SK-N-SH treated with all-trans-retinoic acid at 6 μM for 48 hours (cell line): ENCODE measurements at regions not wholly inside any gene's neighbourhood (a gene's known extent, or its start where the extent isn't known, plus 50 kb on each side); places are given as distances from the start of the nearest gene placed in this dataset.

Source experiments
- ATAC-seq: fragments of 200-7000 bp; cut with Tn5 transposase; 3 replicates; pipeline ENCODE4 v1.9.1; 2020; ENCODE audit warnings: mild to moderate bottlenecking, moderate library complexity
- ARNTL ChIP-seq: fragments of 450-650 bp; formaldehyde crosslinking; IDR thresholded peaks from 2 replicates; pipeline ENCODE4 v1.5.0; 2020; ENCODE audit warnings: low read depth, mild to moderate bottlenecking, moderate library complexity, borderline replicate concordance
- BACH2 ChIP-seq: fragments of 250-450 bp; sonication (Bioruptor Pico); IDR thresholded peaks from 2 replicates; pipeline ENCODE4 v1.9.0; 2021; ENCODE audit warnings: mild to moderate bottlenecking, borderline replicate concordance
- CSDC2 ChIP-seq: fragments of 250-450 bp; sonication (Bioruptor Pico); IDR thresholded peaks from 2 replicates; pipeline ENCODE4 v1.5.0; 2020; ENCODE audit warnings: mild to moderate bottlenecking, moderate library complexity
- CSRNP3 ChIP-seq: fragments of 250-450 bp; sonication (Bioruptor Pico); IDR thresholded peaks from 2 replicates; pipeline ENCODE4 v1.5.1; 2021; ENCODE audit warnings: mild to moderate bottlenecking, moderate library complexity
- ESRRG ChIP-seq: fragments of 250-450 bp; sonication (Bioruptor Pico); IDR thresholded peaks from 2 replicates; pipeline ENCODE4 v1.6.1; 2021; ENCODE audit warnings: mild to moderate bottlenecking
- GLIS3 ChIP-seq: fragments of 250-450 bp; sonication (Bioruptor Pico); IDR thresholded peaks from 2 replicates; pipeline ENCODE4 v1.5.0; 2020; ENCODE audit warnings: mild to moderate bottlenecking, moderate library complexity
- OSR1 ChIP-seq: fragments of 250-450 bp; sonication (Bioruptor Pico); IDR thresholded peaks from 2 replicates; pipeline ENCODE4 v1.8.0; 2022; ENCODE audit warnings: moderate library complexity, mild to moderate bottlenecking, inconsistent platforms
- PATZ1 ChIP-seq: fragments of 250-450 bp; sonication (Bioruptor Pico); IDR thresholded peaks from 2 replicates; pipeline ENCODE4 v1.8.0; 2020; ENCODE audit warnings: mild to moderate bottlenecking, moderate library complexity, borderline replicate concordance
- PPARA ChIP-seq: fragments of 250-450 bp; sonication (Bioruptor Pico); IDR thresholded peaks from 2 replicates; pipeline ENCODE4 v1.5.0; 2020; ENCODE audit warnings: mild to moderate bottlenecking, borderline replicate concordance
- RARB ChIP-seq: fragments of 250-450 bp; sonication (Bioruptor Pico); IDR thresholded peaks from 2 replicates; pipeline ENCODE4 v1.8.0; 2021; ENCODE audit warnings: mild to moderate bottlenecking, moderate library complexity
- SNAI2 ChIP-seq: fragments of 250-450 bp; sonication (Bioruptor Pico); IDR thresholded peaks from 2 replicates; pipeline ENCODE4 v1.5.0; 2020; ENCODE audit warnings: mild to moderate bottlenecking, moderate library complexity
- TCF4 ChIP-seq: fragments of 250-450 bp; sonication (Bioruptor Pico); IDR thresholded peaks from 2 replicates; pipeline ENCODE4 v1.8.0; 2021; ENCODE audit warnings: mild to moderate bottlenecking, moderate library complexity, borderline replicate concordance
- TOX ChIP-seq: fragments of 250-450 bp; sonication (Bioruptor Pico); IDR thresholded peaks from 2 replicates; pipeline ENCODE4 v1.8.0; 2021; ENCODE audit warnings: mild to moderate bottlenecking, moderate library complexity, borderline replicate concordance
- TSHZ2 ChIP-seq: fragments of 250-450 bp; sonication (Bioruptor Pico); IDR thresholded peaks from 2 replicates; pipeline ENCODE4 v1.5.0; 2020; ENCODE audit warnings: mild to moderate bottlenecking, moderate library complexity
- ZC3H10 ChIP-seq: fragments of 250-450 bp; sonication (Bioruptor Pico); IDR thresholded peaks from 2 replicates; pipeline ENCODE4 v1.5.1; 2021; ENCODE audit warnings: mild to moderate bottlenecking, moderate library complexity
- ZFP3 ChIP-seq: fragments of 250-450 bp; sonication (Bioruptor Pico); IDR thresholded peaks from 2 replicates; pipeline ENCODE4 v1.5.0; 2020; ENCODE audit warnings: mild to moderate bottlenecking, moderate library complexity
- ZFP30 ChIP-seq: fragments of 450-650 bp; formaldehyde crosslinking; IDR thresholded peaks from 2 replicates; pipeline ENCODE4 v1.5.0; 2022; ENCODE audit warnings: mild to moderate bottlenecking, moderate library complexity
- ZNF565 ChIP-seq: fragments of 450-650 bp; formaldehyde crosslinking; conservative IDR thresholded peaks from 2 replicates; pipeline ENCODE4 v1.5.0; 2020; ENCODE audit warnings: low read depth, mild to moderate bottlenecking, moderate library complexity
- ZNF70 ChIP-seq: fragments of 450-650 bp; formaldehyde crosslinking; IDR thresholded peaks from 2 replicates; pipeline ENCODE4 v1.5.0; 2020; ENCODE audit warnings: mild to moderate bottlenecking, moderate library complexity
- ZNF8 ChIP-seq: fragments of 450-650 bp; formaldehyde crosslinking; IDR thresholded peaks from 2 replicates; pipeline ENCODE4 v1.5.0; 2020; ENCODE audit warnings: mild to moderate bottlenecking, moderate library complexity
- TF ChIP-seq, protein P1 (sequence below): fragments of 250-450 bp; sonication (Bioruptor Pico); IDR thresholded peaks from 2 replicates; pipeline ENCODE4 v1.8.0; 2021; ENCODE audit warnings: low read depth, mild to moderate bottlenecking, moderate library complexity, borderline replicate concordance
- TF ChIP-seq, protein P2 (sequence below): fragments of 250-450 bp; sonication (Bioruptor Pico); IDR thresholded peaks from 2 replicates; pipeline ENCODE4 v1.5.1; 2020; ENCODE audit warnings: low read depth, mild to moderate bottlenecking, moderate library complexity

DNA sequence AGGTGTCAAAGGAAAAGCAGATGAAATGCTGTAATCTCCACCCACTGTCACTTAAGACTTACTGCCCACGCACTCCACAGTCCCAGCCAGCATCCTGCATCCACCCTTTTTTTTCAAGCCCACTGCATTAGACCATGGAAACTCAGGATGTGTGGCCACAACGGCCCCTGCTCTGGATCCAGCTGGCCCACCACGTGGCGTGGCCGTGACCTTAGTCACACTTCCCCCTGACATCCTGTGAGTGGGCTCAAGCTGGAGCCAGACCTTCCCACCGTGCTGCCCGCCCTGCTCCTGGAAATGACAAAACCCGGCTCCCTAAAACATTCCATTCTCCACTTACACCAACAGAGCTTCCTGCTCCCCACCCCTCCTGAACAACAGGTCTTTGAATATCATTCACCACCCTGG is 588.3 kb upstream of the DIPK2B start (continued):
- TF ChIP-seq, protein P1, sequence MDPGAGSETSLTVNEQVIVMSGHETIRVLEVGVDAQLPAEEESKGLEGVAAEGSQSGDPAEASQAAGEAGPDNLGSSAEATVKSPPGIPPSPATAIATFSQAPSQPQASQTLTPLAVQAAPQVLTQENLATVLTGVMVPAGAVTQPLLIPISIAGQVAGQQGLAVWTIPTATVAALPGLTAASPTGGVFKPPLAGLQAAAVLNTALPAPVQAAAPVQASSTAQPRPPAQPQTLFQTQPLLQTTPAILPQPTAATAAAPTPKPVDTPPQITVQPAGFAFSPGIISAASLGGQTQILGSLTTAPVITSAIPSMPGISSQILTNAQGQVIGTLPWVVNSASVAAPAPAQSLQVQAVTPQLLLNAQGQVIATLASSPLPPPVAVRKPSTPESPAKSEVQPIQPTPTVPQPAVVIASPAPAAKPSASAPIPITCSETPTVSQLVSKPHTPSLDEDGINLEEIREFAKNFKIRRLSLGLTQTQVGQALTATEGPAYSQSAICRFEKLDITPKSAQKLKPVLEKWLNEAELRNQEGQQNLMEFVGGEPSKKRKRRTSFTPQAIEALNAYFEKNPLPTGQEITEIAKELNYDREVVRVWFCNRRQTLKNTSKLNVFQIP (CRISPR knock-in tag), result no peak
- no peak for TF ChIP-seq ZFP3 (CRISPR knock-in tag)

GRCh38 chrX:45788315-45788714 is 587.6 kb upstream of the DIPK2B start:
- no peak for TF ChIP-seq BACH2 (CRISPR knock-in tag)
- peak; percentile 54 for ATAC-seq

DNA sequence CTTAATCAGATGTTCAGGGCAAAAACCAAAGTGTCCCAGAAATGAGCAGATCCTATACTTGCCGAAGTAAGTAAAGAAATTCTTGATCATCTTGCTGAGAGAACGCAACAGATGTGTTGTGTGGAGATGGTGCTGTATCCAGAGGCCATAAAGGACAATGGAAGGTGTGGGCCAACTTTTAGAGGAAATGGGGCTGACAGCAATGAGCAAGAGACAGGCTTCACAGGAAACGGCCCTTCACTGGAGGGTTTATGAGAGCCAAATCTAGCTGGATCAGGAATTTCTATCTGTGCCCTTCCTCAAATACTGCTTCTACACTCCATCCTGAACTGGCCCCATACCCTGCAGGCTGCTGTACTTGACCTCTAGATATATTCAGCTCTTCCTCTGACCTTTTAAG is 583.9 kb upstream of the DIPK2B start:
- no peak for ATAC-seq
- TF ChIP-seq ZNF565 (CRISPR knock-in tag) (no peak), SNAI2 (CRISPR knock-in tag) (no peak), ZFP30 (CRISPR knock-in tag) (no peak), TCF4 (CRISPR knock-in tag) (no peak), BACH2 (CRISPR knock-in tag) (no peak), ZC3H10 (no peak), PPARA (CRISPR knock-in tag) (no peak), ZNF8 (CRISPR knock-in tag) (no peak)

DNA sequence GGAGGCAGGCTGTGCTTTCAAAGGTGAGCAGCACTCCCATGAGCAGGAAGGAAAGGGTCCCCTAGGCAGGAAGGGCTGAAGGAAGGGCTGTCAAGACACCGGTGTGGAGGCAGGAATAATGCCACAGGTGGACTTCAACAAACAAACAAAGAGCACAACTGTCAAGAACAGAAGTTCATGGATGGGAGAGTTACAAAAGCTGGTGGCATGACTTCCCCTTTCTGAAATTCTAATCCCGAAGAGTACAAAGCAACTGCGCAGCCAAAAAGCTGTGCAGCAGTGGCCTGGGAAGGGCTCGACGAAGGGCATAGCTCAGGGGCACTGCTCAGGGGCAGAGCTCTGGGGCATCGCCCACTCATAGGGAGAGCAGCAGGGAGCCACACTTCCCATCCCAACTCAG is 582.3 kb upstream of the DIPK2B start:
- ATAC-seq, result no peak
- no peak for TF ChIP-seq TCF4 (CRISPR knock-in tag)
- no peak for TF ChIP-seq BACH2 (CRISPR knock-in tag)
- no peak for TF ChIP-seq TSHZ2
- no peak for TF ChIP-seq ZNF565 (CRISPR knock-in tag)
- TF ChIP-seq, all 23 proteins: peak for 0

DNA sequence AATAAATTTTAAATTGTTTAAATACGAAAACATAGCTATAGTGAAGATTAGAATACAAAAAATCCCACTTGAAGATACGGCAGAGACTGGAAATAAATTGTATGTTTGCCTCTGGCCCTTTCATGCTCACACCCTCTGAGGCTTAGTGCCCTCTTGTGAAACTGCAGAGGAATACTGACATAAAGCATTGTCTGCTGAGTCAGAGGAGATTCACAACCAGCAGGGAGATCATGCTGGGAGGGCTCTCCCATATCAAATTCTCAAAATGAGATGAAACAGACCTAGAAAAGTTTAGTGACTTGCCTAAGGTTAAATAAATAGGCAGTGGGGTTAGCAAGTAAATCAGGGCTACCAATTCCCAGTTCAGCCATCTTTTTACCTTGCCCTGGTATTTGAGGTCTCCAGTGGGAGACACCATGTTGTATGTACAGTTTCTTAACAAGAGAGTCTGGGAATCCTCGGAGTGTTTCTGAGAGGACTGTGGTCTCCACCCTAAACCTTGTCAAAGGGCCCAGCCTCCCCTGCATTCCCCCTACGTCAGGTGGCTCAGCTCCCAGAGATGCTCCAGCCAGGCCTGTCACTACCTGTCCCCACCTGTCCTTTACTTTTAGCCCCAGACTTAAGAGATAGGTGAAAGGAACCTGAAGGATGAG is 581.4 kb upstream of the DIPK2B start:
- no peak for TF ChIP-seq CSRNP3
- TF ChIP-seq TOX (CRISPR knock-in tag), result no peak
- TF ChIP-seq ZNF8 (CRISPR knock-in tag), result no peak
- TF ChIP-seq CSDC2, result no peak
- TF ChIP-seq ZNF70, result no peak
- TF ChIP-seq SNAI2 (CRISPR knock-in tag), result no peak
- TF ChIP-seq OSR1, result no peak
- no peak for TF ChIP-seq ZFP30 (CRISPR knock-in tag)
- no peak for TF ChIP-seq TCF4 (CRISPR knock-in tag)
- TF ChIP-seq, protein P2, sequence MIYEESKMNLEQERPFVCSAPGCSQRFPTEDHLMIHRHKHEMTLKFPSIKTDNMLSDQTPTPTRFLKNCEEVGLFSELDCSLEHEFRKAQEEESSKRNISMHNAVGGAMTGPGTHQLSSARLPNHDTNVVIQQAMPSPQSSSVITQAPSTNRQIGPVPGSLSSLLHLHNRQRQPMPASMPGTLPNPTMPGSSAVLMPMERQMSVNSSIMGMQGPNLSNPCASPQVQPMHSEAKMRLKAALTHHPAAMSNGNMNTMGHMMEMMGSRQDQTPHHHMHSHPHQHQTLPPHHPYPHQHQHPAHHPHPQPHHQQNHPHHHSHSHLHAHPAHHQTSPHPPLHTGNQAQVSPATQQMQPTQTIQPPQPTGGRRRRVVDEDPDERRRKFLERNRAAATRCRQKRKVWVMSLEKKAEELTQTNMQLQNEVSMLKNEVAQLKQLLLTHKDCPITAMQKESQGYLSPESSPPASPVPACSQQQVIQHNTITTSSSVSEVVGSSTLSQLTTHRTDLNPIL (CRISPR knock-in tag), result no peak
- no peak for TF ChIP-seq ZNF565 (CRISPR knock-in tag)
- no peak for TF ChIP-seq ESRRG (CRISPR knock-in tag)
- no peak for TF ChIP-seq PPARA (CRISPR knock-in tag)
- TF ChIP-seq, protein P1 (CRISPR knock-in tag), result no peak
- TF ChIP-seq PATZ1, result no peak
- no peak for TF ChIP-seq RARB (CRISPR knock-in tag)
- TF ChIP-seq BACH2 (CRISPR knock-in tag), result no peak
- no peak for TF ChIP-seq ZFP3 (CRISPR knock-in tag)
- TF ChIP-seq ARNTL (CRISPR knock-in tag), result no peak
- no peak for TF ChIP-seq GLIS3 (CRISPR knock-in tag)
- ATAC-seq, result peak; percentile 97
